AML-193 (cell line): ENCODE measurements at regions not wholly inside any gene's neighbourhood (a gene's known extent, or its start where the extent isn't known, plus 50 kb on each side); places are given as distances from the start of the nearest gene placed in this dataset.
A peak's percentile ranks its signal among the peaks of the same experiment; 100 is the strongest.

Experiments used
- DNase-seq, 2 experiments: peaks; one replicate each; lab custom pipeline; 2025; lab: John Stamatoyannopoulos, UW

DNA sequence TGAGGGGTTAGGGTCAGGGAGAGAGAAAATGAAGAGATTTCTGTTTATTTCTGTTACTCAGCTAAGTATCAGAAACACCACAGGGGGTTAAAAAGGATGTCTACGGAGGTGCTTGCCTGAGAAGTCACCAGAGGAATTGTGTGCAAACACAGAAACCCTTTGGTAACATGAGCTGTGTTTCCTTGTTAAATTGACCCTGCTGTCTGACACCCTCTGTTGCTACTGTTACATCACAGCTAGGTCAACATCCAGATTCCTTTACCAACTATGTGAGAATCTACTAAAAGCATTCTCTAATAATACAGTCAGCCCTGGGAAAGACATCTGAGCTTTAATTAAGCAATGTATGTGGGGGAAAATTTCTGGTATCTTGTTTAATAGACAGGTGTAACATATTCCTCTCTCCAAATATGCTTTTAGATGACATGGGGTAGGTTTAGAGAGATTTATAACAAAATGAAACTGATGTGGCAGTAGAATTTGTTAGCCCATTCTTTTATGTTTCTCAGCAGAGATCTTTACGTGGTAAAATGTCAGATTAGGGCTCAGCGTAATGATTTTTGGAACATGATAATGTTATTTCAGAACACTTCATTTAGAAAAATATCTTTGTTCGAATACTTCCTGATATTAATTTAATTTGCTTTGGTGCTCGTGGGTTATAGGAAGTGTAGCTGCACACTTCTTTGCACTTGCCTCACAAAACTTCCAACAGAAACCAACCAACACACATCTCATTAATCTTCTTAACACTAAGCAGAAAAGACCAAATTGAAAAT lies 168.0 kb upstream of the AHR start:
- DNase-seq: no peak

DNA sequence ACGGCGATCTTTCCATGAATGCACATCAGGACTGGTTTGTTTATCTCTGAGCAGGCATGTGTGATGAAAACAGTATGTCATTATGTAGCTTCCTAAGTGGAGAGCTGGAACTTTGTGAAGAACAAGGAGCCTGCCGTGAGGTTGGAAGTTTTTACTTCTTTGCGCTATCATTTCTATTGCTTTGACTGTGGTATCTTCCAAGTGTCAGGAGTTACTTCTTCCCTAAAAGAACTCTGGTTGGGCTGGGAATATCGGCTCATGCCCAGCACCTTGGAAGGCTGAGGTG lies 167.4 kb upstream of the AHR start:
- no peak for DNase-seq

GRCh38 chr7:17131983-17132655 lies 166.3 kb upstream of the AHR start:
- DNase-seq: no peak

DNA sequence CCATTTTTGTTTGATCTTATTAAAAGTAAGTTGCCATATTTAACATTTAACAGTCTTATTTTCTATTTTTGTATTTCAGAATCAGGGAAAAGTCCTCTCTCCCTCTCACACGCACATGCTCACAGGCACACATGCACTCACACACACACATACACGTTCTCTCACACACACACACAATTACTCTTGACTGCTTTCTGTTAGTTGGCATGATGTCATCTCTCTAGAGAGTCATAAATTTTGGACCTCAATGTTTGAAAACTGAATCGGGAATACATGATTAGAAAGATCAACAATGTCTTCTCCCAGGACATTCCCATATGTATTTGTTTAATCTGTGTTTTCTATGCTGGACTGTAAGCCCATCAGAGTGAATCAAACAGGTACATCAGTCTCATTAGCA lies 165.7 kb upstream of the AHR start:
- no peak for DNase-seq

GRCh38 chr7:17133977-17134376 lies 164.5 kb upstream of the AHR start:
- no peak for DNase-seq

GRCh38 chr7:17134786-17135185 lies 163.7 kb upstream of the AHR start:
- no peak for DNase-seq

- no peak for DNase-seq
Measured at GRCh38 chr7:17136126-17136525, 162.3 kb upstream of the AHR start.

GRCh38 chr7:17139081-17139480 lies 159.4 kb upstream of the AHR start:
- no peak for DNase-seq

DNA sequence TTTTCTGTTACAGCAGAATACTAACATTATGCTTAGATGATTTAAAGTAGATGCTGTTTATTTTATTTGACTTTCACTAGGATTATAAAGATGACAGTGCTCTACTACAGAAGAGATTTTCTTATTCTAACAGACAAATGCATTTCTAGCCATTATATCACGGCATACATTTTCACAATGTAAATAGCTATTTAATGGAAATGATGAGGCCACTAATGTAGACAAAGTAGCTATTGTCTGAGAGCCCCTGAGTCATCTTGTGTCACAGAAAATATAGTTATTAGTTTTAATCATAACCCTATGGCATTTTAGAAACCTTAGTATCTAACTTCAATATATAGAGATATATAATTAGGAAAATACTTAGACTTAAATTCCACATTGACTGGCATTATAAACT lies 158.0 kb upstream of the AHR start:
- no peak for DNase-seq

DNA sequence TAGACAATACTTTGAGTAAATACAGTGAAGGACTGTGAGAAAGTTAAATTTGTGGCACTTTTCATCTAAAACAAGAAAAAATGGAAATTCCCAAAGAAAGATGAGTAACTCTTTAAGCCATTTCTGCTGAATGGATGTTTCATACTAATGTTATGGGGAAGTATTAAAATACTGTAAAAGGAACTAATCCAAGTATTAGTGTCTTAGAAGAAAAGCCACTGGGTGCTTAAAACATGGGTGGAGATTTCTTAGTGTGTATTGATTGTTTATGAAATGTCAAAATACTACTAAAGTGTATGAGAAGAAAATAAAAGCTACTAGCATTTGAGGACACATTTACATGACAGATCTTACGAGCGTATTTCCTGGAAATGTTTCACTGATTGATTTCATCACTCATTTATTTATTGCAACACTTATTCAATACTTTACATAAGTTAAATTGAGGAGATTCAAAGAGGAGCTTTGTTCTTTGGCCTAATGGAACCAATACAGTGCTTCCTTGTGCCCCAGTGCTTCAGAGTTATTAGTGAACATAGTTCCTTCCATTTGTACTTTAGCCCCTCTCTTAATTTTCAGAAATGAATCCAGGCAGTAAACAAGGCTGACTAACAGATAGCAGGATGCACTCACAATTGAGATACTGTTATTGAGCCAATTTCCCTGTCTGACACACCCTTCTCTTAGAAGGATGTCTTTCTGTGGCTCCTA lies 155.5 kb upstream of the AHR start:
- peak; percentile 20 to 51 for DNase-seq

- peak; percentile 26 to 37 for DNase-seq
Measured at GRCh38 chr7:17144322-17144721, 154.1 kb upstream of the AHR start.

DNA sequence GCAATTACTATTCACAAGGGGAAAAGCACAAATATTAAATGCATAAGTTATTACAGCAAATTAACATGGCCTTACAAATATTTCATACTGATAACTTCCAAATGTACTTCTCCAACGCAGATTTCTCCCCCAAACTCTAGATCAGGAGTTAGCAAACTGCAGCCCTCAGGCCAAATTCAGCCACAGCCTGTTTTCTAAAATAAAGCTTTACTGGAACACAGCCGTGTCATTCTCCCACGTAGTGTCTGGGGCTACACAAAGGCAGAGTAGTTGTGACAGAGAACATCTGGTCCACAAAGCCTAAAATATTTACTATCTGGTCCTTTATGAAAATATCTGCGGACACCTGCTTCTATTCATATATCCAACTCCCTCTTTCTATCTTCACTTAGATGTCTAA lies 151.8 kb upstream of the AHR start:
- no peak for DNase-seq

DNA sequence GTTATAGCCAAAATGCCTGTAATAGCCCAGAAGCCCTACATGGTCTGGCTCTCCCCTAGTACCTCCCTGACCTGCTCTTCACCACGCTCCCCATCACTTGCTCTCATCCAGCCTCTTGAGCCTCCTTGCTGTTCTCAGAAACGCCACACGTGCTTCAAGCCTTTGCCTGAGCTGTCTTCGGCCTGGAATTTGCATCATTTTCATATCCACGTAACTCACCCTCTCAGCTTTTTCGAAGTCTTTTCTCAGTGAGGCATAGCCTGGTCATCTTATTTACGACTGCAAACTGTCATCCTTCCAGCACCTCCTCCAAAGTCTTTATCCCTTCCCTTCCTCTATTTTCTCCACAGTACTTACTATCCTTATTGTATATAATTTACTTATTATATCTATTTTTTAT lies 151.0 kb upstream of the AHR start:
- no peak for DNase-seq

DNA sequence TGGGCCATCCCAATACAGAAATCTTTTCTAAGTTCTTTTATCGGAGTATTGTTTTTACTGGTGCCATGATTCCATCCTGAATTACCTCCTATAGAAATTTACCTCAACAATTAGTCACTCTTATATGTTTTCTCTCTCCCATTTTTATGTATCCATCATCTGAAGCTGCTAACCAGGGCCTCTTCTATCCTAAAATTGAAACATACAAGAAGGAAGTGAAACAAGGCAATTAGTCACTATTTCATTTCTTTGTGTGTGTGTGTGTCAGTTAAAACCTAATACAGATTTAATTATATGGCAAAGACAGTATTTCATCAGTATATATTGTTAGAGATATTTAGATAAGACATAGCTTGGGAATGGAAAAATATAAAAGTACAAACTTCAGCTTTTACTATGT lies 148.4 kb upstream of the AHR start:
- no peak for DNase-seq

GRCh38 chr7:17152721-17153120 lies 145.7 kb upstream of the AHR start:
- DNase-seq: no peak

- no peak for DNase-seq
Measured at GRCh38 chr7:17153536-17153935, 144.9 kb upstream of the AHR start.

DNA sequence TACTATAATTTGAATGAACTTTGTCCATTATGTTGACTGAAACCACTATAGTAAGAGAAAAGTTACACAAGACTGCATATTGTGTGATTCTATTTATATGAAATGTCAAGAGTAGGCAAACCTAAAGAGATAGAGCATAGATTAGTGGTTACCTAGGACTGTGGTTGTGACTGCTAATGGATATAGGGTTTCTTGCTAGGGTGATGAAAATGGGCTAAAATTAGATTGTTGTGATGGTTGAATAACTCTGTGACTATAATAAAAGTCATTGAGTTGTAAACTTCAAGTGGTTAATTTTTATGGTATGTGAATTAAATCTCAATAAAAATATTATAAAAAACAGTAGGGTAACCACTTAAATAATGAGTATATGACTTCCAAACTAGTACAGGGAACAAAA lies 142.9 kb upstream of the AHR start:
- no peak for DNase-seq

DNA sequence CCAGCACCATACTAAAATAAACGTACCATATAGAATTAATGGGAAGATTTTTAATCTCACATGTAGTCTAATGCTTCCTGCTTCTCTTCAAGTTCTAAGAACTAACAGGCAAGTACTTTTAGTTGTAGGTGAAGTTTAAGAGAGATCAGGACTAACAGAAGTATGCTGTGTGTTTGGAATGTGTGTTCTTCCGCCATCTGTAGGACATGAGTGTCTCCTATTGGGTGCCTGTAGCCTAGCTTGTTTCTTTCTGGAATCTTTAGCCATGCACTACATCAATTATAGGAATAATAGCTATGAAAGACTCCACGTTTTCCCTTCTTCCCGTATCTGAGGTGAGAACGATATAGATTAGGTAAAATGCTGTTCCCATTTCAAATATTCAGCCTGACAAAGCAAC lies 140.2 kb upstream of the AHR start:
- DNase-seq: no peak

DNA sequence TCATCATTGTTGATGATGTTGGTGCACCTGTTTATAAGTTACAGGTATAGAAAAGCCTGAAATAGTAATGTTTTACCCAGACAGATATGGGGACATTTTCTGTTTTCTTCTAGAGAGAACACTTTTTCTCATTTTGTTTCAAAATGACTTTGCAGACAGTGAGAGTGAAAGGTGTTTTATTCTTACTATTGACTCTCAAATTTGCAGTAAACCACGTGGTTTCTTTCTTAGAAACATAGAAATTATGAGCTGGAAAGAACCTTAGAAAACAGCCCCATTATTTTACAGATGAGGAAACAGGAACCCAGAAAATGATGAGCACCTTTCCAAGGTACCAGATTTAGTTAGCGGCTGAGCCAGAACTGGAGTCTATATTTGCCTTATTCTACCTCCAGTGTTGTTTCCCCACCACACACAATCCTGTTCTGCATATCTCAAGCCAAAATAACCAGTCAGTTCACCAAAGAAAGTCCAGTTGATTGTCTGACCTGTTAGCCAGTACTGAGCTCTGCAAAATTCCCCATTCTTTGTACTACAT lies 138.9 kb upstream of the AHR start:
- no peak for DNase-seq

DNA sequence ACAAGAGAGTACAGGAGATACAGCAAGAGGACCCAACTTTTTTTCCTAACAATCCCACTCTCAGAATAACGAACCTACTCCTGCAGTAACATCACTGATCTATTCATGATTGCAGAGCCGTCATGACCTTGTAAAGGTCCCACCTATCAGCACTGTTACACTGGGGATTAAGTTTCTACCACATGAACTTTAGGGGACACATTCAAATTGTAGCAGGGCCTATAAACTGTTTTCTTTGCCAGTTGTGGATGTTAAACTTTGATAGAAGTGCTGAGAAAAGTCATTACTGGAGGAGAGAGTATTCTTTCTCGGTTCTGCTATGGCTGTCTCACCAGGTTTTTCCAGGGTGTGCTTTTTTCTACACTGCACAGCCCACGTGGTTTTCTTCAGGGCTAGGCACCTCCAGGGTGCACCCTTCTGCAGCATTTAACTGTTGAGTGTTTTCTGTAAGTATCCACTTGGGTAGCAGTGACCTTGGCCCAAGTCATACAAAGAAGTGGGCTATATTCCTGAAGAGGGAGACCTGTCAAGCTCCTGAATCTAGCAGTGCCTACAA lies 131.6 kb upstream of the AHR start:
- no peak for DNase-seq

GRCh38 chr7:17168416-17168815 lies 130.0 kb upstream of the AHR start:
- DNase-seq: no peak

- no peak for DNase-seq
Measured at GRCh38 chr7:17171427-17171826, 127.0 kb upstream of the AHR start.
